Mesenchymal stem cell (in vitro differentiated cells and primary cell): ENCODE measurements at regions not wholly inside any gene's neighbourhood (a gene's known extent, or its start where the extent isn't known, plus 50 kb on each side); places are given as distances from the start of the nearest gene placed in this dataset.

ENCODE experiments used
- DNase-seq: peaks from one replicate; pipeline ENCODE4 v3.0.0-alpha.2; 2013
- H2AFZ ChIP-seq: one replicate; pipeline ENCODE4 v1.6.1; 2013; ENCODE audit warnings: low read depth, mild to moderate bottlenecking, control low read depth, inconsistent platforms, low read length, moderate library complexity
- H2AK5ac ChIP-seq: 2 replicates; pipeline ENCODE4 v1.6.1; 2013; ENCODE audit warnings: low read length, moderate library complexity, mild to moderate bottlenecking, inconsistent platforms; ENCODE audit not compliant: severe bottlenecking
- H2BK120ac ChIP-seq: one replicate; pipeline ENCODE4 v1.6.1; 2013; ENCODE audit warnings: low read depth, mild to moderate bottlenecking, inconsistent platforms, low read length, moderate library complexity
- H2BK12ac ChIP-seq, 2 experiments: one replicate each; pipeline ENCODE4 v1.6.1; 2013; ENCODE audit warnings: inconsistent platforms in 2 of 2, low read length in 2 of 2, mild to moderate bottlenecking in 2 of 2, moderate library complexity in 2 of 2, control low read depth in 1 of 2
- H2BK15ac ChIP-seq: one replicate; pipeline ENCODE4 v1.6.1; 2013; ENCODE audit warnings: mild to moderate bottlenecking, low read depth, inconsistent platforms; ENCODE audit not compliant: poor library complexity, severe bottlenecking
- H2BK5ac ChIP-seq: 2 replicates; pipeline ENCODE4 v1.6.1; 2013; ENCODE audit warnings: low read depth, mild to moderate bottlenecking, low read length, control low read depth, inconsistent platforms; ENCODE audit not compliant: poor library complexity, severe bottlenecking
- H3K14ac ChIP-seq, 2 experiments: one replicate each; pipeline ENCODE4 v1.6.1; 2013; ENCODE audit warnings: inconsistent platforms in 2 of 2, low read length in 2 of 2, control low read depth in 1 of 2, mild to moderate bottlenecking in 1 of 2, moderate library complexity in 1 of 2
- H3K18ac ChIP-seq, 2 experiments: one replicate each; pipeline ENCODE4 v1.6.1; 2013; ENCODE audit warnings: inconsistent platforms in 2 of 2, low read length in 2 of 2, control low read depth in 1 of 2, low read depth in 1 of 2, mild to moderate bottlenecking in 1 of 2
- H3K23ac ChIP-seq, 2 experiments: one replicate each; pipeline ENCODE4 v1.6.1; 2013; ENCODE audit warnings: inconsistent platforms in 2 of 2, low read length in 2 of 2, mild to moderate bottlenecking in 2 of 2, moderate library complexity in 2 of 2, control low read depth in 1 of 2
- H3K27ac ChIP-seq: 2 replicates; pipeline ENCODE4 v1.5.1; 2013; ENCODE audit warnings: mild to moderate bottlenecking, moderate library complexity, low read length, control low read depth, inconsistent platforms; ENCODE audit not compliant: poor library complexity, severe bottlenecking
- H3K27me3 ChIP-seq, 2 experiments: 2 replicates each; pipeline versions ENCODE4 v1.6.1 to v1.7.0; 2013; ENCODE audit warnings: low read length in 2 of 2, mild to moderate bottlenecking in 2 of 2, moderate library complexity in 2 of 2, control low read depth in 1 of 2, inconsistent platforms in 1 of 2; ENCODE audit not compliant: control insufficient read depth in 1 of 2, insufficient read depth in 1 of 2
- H3K36me3 ChIP-seq, 2 experiments: 2 replicates each; pipeline versions ENCODE4 v1.6.1 to v1.7.0; 2013; ENCODE audit warnings: low read length in 2 of 2, control low read depth in 1 of 2, inconsistent platforms in 1 of 2, low read depth in 1 of 2, mild to moderate bottlenecking in 1 of 2; ENCODE audit not compliant: insufficient read depth in 2 of 2, control insufficient read depth in 1 of 2
- H3K4ac ChIP-seq, 2 experiments: one replicate each; pipeline ENCODE4 v1.6.1; 2013; ENCODE audit warnings: inconsistent platforms in 2 of 2, low read length in 2 of 2, mild to moderate bottlenecking in 2 of 2, moderate library complexity in 2 of 2, control low read depth in 1 of 2, low read depth in 1 of 2
- H3K4me1 ChIP-seq: 2 replicates; pipeline ENCODE4 v1.6.1; 2013; ENCODE audit warnings: low read depth, low read length, control low read depth; ENCODE audit not compliant: control insufficient read depth, insufficient read depth
- H3K4me2 ChIP-seq: 2 replicates; pipeline ENCODE4 v1.6.1; 2013; ENCODE audit warnings: low read length, mild to moderate bottlenecking, inconsistent platforms; ENCODE audit not compliant: poor library complexity, severe bottlenecking
- H3K4me3 ChIP-seq, 2 experiments: 2 replicates each; pipeline versions ENCODE4 v1.5.1 to v1.7.0; 2013; ENCODE audit warnings: low read length in 2 of 2, mild to moderate bottlenecking in 2 of 2, control low read depth in 1 of 2, low read depth in 1 of 2; ENCODE audit not compliant: insufficient read depth in 1 of 2
- H3K79me1 ChIP-seq: replicated peaks from 2 replicates; pipeline ENCODE4 v1.6.1; 2013; ENCODE audit warnings: mild to moderate bottlenecking, control low read depth, low read length, inconsistent platforms; ENCODE audit not compliant: poor library complexity, severe bottlenecking
- H3K9ac ChIP-seq: 2 replicates; pipeline ENCODE4 v1.7.0; 2013; ENCODE audit warnings: mild to moderate bottlenecking, low read length, moderate library complexity
- H3K9me3 ChIP-seq: 2 replicates; pipeline ENCODE4 v1.7.0; 2013; ENCODE audit warnings: mild to moderate bottlenecking, low read length; ENCODE audit not compliant: control insufficient read depth
- H4K8ac ChIP-seq: one replicate; pipeline ENCODE4 v1.6.1; 2013; ENCODE audit warnings: inconsistent platforms, mild to moderate bottlenecking, low read length, moderate library complexity
- H4K91ac ChIP-seq: one replicate; pipeline ENCODE4 v1.6.1; 2013; ENCODE audit warnings: mild to moderate bottlenecking, low read length, inconsistent platforms
- WGBS: methylation state at CpG from one replicate; pipeline ENCODE4 v1.1.7; 2013; ENCODE audit warnings: mixed read lengths; 5-methylcytosine and 5-hydroxymethylcytosine counted together

DNA sequence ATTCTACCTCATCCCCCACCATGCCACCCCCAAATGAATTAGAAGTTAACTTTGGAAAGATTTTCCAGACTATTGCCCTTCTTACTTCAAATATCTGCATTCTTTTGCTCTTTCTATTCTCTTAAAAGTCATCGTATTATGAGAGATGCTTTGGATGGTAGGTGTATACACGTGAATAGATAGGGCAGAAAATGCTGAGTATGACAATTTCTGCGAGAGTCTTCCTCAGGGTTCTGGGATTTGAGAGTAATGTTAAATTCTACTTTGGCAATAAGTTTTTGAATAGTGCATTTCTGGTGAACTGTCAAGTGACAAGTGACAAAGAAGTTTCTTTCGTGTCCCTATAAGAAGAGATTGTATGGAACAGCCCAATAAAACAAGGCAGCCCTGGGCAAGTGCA lies 137.6 kb upstream of the DSEL start:
- Histone ChIP-seq H3K18ac (no peak overlapping the region), H3K9me3 (no peaks in the 10 kb centered on the region), H3K4ac (no peak overlapping the region), H3K27ac (no peak overlapping the region), H3K27me3 (no peaks in the 10 kb centered on the region), H4K8ac (no peak overlapping the region), H3K36me3 (no peaks in the 10 kb centered on the region), H3K23ac (no peak overlapping the region), H2AK5ac (no peak overlapping the region), H3K14ac (no peak overlapping the region), H3K9ac (no peak overlapping the region), H3K79me1 (no peaks in the 10 kb centered on the region), H2BK15ac (no peak overlapping the region), H2BK5ac (no peak overlapping the region), H2BK12ac (no peak overlapping the region), H3K4me3 (no peak overlapping the region), H4K91ac (no peak overlapping the region), H3K4me1 (no peaks in the 10 kb centered on the region), H2BK120ac (no peak overlapping the region), H2AFZ (no peak overlapping the region), H3K4me2 (no peak overlapping the region)
- no peak for DNase-seq
- WGBS: 94% methylated on average over 4 of the region's 4 CpGs

DNA sequence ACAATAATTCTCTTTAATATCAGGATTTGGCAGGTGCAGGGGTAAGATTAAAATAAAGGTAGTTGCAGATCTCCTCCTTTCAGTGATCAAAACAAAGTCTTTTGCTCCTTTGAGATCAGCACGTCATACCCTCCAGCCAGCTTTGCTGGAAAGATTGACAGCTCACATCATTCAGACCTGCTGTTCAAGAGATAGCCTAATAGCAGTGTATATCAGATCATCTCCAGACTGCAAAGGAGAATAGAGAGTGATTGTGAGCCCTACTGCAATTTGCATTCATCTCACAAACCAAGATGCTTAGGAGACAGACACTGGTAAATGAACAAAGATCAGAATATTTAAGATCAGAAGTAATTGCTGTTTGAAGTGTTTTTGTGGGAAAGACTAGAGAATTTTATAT lies 135.8 kb upstream of the DSEL start:
- no peak overlapping the region for H3K4me2 ChIP-seq
- no peak for DNase-seq
- no peaks in the 10 kb centered on the region for H3K4me1 ChIP-seq
- no peak overlapping the region for H2BK120ac ChIP-seq
- H2BK15ac ChIP-seq: no peak overlapping the region
- no peak overlapping the region for H3K14ac ChIP-seq
- H4K8ac ChIP-seq: no peak overlapping the region
- H3K36me3 ChIP-seq: no peaks in the 10 kb centered on the region
- no peak overlapping the region for H3K23ac ChIP-seq
- no peak overlapping the region for H2BK5ac ChIP-seq
- no peaks in the 10 kb centered on the region for H3K79me1 ChIP-seq
- H3K18ac ChIP-seq: no peak overlapping the region
- no peak overlapping the region for H3K4me3 ChIP-seq
- WGBS: 88% methylated on average over 1 of the region's 1 CpG
- no peak overlapping the region for H4K91ac ChIP-seq
- H2AFZ ChIP-seq: peak overlapping the region; percentile 4
- H3K27ac ChIP-seq: no peak overlapping the region
- H3K4ac ChIP-seq: no peak overlapping the region
- H2AK5ac ChIP-seq: no peak overlapping the region
- H3K9me3 ChIP-seq: no peaks in the 10 kb centered on the region
- H2BK12ac ChIP-seq: no peak overlapping the region
- H3K27me3 ChIP-seq: no peaks in the 10 kb centered on the region
- H3K9ac ChIP-seq: no peak overlapping the region

DNA sequence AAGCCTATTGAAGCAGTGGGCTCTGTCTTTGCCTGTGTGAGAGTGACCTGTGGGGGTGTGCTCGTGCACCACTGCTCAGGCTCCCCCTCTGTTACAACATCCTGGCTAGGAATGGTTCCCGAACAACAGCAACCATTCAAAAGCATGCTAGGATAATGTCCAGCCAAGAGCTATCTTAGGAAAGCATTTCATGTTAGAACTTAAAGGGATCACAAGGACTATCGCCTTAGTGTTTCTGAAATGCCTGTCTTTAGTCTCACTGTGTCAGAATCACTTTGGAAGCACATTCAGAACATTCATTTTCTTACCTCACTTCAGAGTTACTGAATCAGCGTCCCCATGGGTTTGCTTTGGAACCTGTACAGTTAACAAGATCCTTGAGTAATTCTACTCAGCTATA lies 134.9 kb upstream of the DSEL start:
- no peak overlapping the region for H3K23ac ChIP-seq
- H2BK5ac ChIP-seq: no peak overlapping the region
- no peak overlapping the region for H2BK15ac ChIP-seq
- H3K4me1 ChIP-seq: no peaks in the 10 kb centered on the region
- H3K27me3 ChIP-seq: no peaks in the 10 kb centered on the region
- H2BK120ac ChIP-seq: no peak overlapping the region
- H3K18ac ChIP-seq: no peak overlapping the region
- no peaks in the 10 kb centered on the region for H3K79me1 ChIP-seq
- H2AFZ ChIP-seq: no peak overlapping the region
- no peak overlapping the region for H3K14ac ChIP-seq
- H4K91ac ChIP-seq: no peak overlapping the region
- no peaks in the 10 kb centered on the region for H3K36me3 ChIP-seq
- H2BK12ac ChIP-seq: no peak overlapping the region
- H3K4ac ChIP-seq: no peak overlapping the region
- H3K27ac ChIP-seq: no peak overlapping the region
- no peak overlapping the region for H3K4me2 ChIP-seq
- H4K8ac ChIP-seq: no peak overlapping the region
- WGBS: 79% methylated on average over 4 of the region's 4 CpGs
- no peak overlapping the region for H2AK5ac ChIP-seq
- no peaks in the 10 kb centered on the region for H3K9me3 ChIP-seq
- H3K4me3 ChIP-seq: peak overlapping the region in 1 of 2 experiments; percentile 53
- peak overlapping the region; percentile 64 for H3K9ac ChIP-seq
- DNase-seq: no peak

GRCh38 chr18:67650686-67651385 lies 134.3 kb upstream of the DSEL start:
- H4K8ac ChIP-seq: no peak overlapping the region
- H3K9ac ChIP-seq: peak overlapping the region; percentile 64
- no peak overlapping the region for H2BK15ac ChIP-seq
- H3K79me1 ChIP-seq: no peaks in the 10 kb centered on the region
- H3K4me2 ChIP-seq: no peak overlapping the region
- H3K4me3 ChIP-seq: peak overlapping the region in 1 of 2 experiments; percentile 53
- no peak for DNase-seq
- H3K27me3 ChIP-seq: no peaks in the 10 kb centered on the region
- no peaks in the 10 kb centered on the region for H3K36me3 ChIP-seq
- no peak overlapping the region for H2BK12ac ChIP-seq
- no peak overlapping the region for H3K27ac ChIP-seq
- H3K4ac ChIP-seq: no peak overlapping the region
- no peak overlapping the region for H3K18ac ChIP-seq
- WGBS: 100% methylated on average over 3 of the region's 6 CpGs
- H3K14ac ChIP-seq: no peak overlapping the region
- no peak overlapping the region for H2BK5ac ChIP-seq
- no peak overlapping the region for H2AK5ac ChIP-seq
- H4K91ac ChIP-seq: no peak overlapping the region
- H3K23ac ChIP-seq: no peak overlapping the region
- no peak overlapping the region for H2AFZ ChIP-seq
- H3K9me3 ChIP-seq: no peaks in the 10 kb centered on the region
- H3K4me1 ChIP-seq: no peaks in the 10 kb centered on the region
- H2BK120ac ChIP-seq: no peak overlapping the region
